ENCODE measurements at regions not wholly inside any gene's neighbourhood (a gene's known extent, or its start where the extent isn't known, plus 50 kb on each side); places are given as distances from the start of the nearest gene placed in this dataset.

DNA sequence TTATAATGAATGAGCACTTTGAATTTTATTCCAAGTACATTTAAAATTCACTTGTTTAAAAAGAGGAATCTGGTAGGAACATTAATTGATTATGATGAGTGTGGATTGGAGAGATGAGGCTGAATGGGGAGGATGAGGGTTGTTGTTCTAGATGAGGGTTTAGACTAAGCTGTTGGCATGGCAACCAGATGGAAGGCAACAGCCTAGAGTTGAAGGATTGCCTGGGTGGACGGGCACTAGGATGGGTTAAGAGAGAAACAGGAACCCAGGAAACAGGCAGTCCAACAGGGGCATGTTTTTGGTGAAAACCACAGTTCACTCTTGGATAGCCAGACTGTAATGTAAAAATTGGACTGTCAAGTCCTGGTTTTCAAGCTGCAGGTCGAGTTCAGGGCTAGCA is 125.5 kb downstream of the CHRM3 start:
- Histone ChIP-seq H4K20me1 (ENCODE audit: insufficient read depth, low read length) (no peaks in the 10 kb centered on the region), H3K9me3 (ENCODE audit: insufficient read depth, low read length) (no peaks in the 10 kb centered on the region), H3K27me3 (ENCODE audit: low read depth, low read length) (no peaks in the 10 kb centered on the region), H3K4me1 (ENCODE audit: low read length) (no peaks in the 10 kb centered on the region), H3K4me2 (ENCODE audit: low read length) (no peak overlapping the region), H2AFZ (ENCODE audit: low read depth, low read length) (no peak overlapping the region), H3K36me3 (replicated peaks; ENCODE audit: low read depth, low read length) (no peaks in the 10 kb centered on the region), H3K27ac (ENCODE audit: low read length) (no peak overlapping the region), H3K9ac (ENCODE audit: low read length) (no peak overlapping the region), H3K79me2 (ENCODE audit: low read length) (no peaks in the 10 kb centered on the region), H3K4me3 (ENCODE audit: low read length) (no peak overlapping the region)
- no peak for TF ChIP-seq EZH2phosphoT487 (IDR thresholded peaks at IDR 0.05; ENCODE audit: low read depth)
- TF ChIP-seq, protein P1, sequence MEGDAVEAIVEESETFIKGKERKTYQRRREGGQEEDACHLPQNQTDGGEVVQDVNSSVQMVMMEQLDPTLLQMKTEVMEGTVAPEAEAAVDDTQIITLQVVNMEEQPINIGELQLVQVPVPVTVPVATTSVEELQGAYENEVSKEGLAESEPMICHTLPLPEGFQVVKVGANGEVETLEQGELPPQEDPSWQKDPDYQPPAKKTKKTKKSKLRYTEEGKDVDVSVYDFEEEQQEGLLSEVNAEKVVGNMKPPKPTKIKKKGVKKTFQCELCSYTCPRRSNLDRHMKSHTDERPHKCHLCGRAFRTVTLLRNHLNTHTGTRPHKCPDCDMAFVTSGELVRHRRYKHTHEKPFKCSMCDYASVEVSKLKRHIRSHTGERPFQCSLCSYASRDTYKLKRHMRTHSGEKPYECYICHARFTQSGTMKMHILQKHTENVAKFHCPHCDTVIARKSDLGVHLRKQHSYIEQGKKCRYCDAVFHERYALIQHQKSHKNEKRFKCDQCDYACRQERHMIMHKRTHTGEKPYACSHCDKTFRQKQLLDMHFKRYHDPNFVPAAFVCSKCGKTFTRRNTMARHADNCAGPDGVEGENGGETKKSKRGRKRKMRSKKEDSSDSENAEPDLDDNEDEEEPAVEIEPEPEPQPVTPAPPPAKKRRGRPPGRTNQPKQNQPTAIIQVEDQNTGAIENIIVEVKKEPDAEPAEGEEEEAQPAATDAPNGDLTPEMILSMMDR (IDR thresholded peaks at IDR 0.05; ENCODE audit: low read depth, low read length) = no peak

- Histone ChIP-seq H3K36me3 (replicated peaks; ENCODE audit: low read depth, low read length) (no peaks in the 10 kb centered on the region), H4K20me1 (ENCODE audit: insufficient read depth, low read length) (no peaks in the 10 kb centered on the region), H3K27me3 (ENCODE audit: low read depth, low read length) (no peaks in the 10 kb centered on the region), H3K27ac (ENCODE audit: low read length) (no peak overlapping the region), H3K79me2 (ENCODE audit: low read length) (no peaks in the 10 kb centered on the region), H3K4me2 (ENCODE audit: low read length) (peak overlapping the region; percentile 45), H3K4me1 (ENCODE audit: low read length) (no peaks in the 10 kb centered on the region), H2AFZ (ENCODE audit: low read depth, low read length) (no peak overlapping the region; the same call in 1 of the 2 replicates), H3K9ac (ENCODE audit: low read length) (no peak overlapping the region), H3K9me3 (ENCODE audit: insufficient read depth, low read length) (no peaks in the 10 kb centered on the region), H3K4me3 (ENCODE audit: low read length) (no peak overlapping the region)
- no peak for TF ChIP-seq EZH2phosphoT487 (IDR thresholded peaks at IDR 0.05; ENCODE audit: low read depth)
- TF ChIP-seq, protein P1 (IDR thresholded peaks at IDR 0.05; ENCODE audit: low read depth, low read length) = no peak
These were observed 130.2 kb downstream of the CHRM3 start for GRCh38 chr1:239516579-239516978.

- H3K4me1 ChIP-seq (ENCODE audit: low read length) = no peaks in the 10 kb centered on the region
- H3K79me2 ChIP-seq (ENCODE audit: low read length) = no peaks in the 10 kb centered on the region
- H3K27ac ChIP-seq (ENCODE audit: low read length) = no peak overlapping the region
- no peak overlapping the region for H3K4me3 ChIP-seq (ENCODE audit: low read length)
- no peak overlapping the region for H3K9ac ChIP-seq (ENCODE audit: low read length)
- no peak overlapping the region for H2AFZ ChIP-seq (ENCODE audit: low read depth, low read length)
- H4K20me1 ChIP-seq (ENCODE audit: insufficient read depth, low read length) = no peaks in the 10 kb centered on the region
- H3K4me2 ChIP-seq (ENCODE audit: low read length) = no peak overlapping the region
- 0 out of 2 replicates have a peak, but pooled peaks cover 4% of the 10 kb centered on the region for H3K9me3 ChIP-seq (ENCODE audit: insufficient read depth, low read length)
- no peaks in the 10 kb centered on the region for H3K36me3 ChIP-seq (replicated peaks; ENCODE audit: low read depth, low read length)
- no peaks in the 10 kb centered on the region for H3K27me3 ChIP-seq (ENCODE audit: low read depth, low read length)
- TF ChIP-seq, protein P1 (IDR thresholded peaks at IDR 0.05; ENCODE audit: low read depth, low read length) = no peak
- TF ChIP-seq EZH2phosphoT487 (IDR thresholded peaks at IDR 0.05; ENCODE audit: low read depth) = no peak
These were observed 140.0 kb downstream of the CHRM3 start for GRCh38 chr1:239526391-239526790.

DNA sequence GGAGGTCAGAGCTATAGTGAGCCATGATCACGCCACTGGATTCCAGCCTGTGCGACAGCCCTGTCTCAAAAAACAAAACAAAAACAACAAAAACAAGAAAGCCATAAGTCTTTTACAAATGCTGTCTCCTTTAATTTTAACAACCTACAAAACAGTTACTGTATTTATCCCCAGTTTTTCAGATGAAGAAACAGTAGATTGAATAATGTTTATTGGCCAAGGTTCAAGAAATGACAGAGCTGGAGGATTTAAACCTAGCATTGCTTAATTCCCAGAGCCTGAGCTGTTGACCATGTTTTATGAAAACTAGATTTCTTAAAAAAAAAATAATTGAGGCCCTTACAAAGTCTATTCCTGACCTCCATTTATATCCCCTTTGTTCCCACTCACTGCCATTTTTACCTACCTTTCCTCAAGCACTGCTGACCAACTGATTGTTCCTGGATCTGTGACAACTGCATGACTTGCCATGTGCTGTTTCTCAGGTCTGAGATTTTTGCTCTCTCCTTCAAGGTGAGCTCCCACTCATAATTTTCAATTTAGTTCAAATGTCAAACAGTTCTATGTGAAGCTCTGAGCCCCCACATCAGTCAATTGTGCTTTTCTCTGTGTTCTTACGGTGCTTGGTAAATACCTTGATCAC is 140.8 kb downstream of the CHRM3 start:
- Histone ChIP-seq H4K20me1 (ENCODE audit: insufficient read depth, low read length) (no peaks in the 10 kb centered on the region), H2AFZ (ENCODE audit: low read depth, low read length) (no peak overlapping the region), H3K27ac (ENCODE audit: low read length) (no peak overlapping the region), H3K79me2 (ENCODE audit: low read length) (no peaks in the 10 kb centered on the region), H3K36me3 (replicated peaks; ENCODE audit: low read depth, low read length) (no peaks in the 10 kb centered on the region), H3K4me2 (ENCODE audit: low read length) (no peak overlapping the region), H3K4me1 (ENCODE audit: low read length) (no peaks in the 10 kb centered on the region), H3K27me3 (ENCODE audit: low read depth, low read length) (no peaks in the 10 kb centered on the region), H3K9ac (ENCODE audit: low read length) (no peak overlapping the region), H3K9me3 (ENCODE audit: insufficient read depth, low read length) (no peaks in the 10 kb centered on the region), H3K4me3 (ENCODE audit: low read length) (no peak overlapping the region)
- TF ChIP-seq EZH2phosphoT487 (IDR thresholded peaks at IDR 0.05; ENCODE audit: low read depth) = no peak
- TF ChIP-seq, protein P1 (IDR thresholded peaks at IDR 0.05; ENCODE audit: low read depth, low read length) = no peak
